ENCODE measurements at regions not wholly inside any gene's neighbourhood (a gene's known extent, or its start where the extent isn't known, plus 50 kb on each side); places are given as distances from the start of the nearest gene placed in this dataset.

DNA sequence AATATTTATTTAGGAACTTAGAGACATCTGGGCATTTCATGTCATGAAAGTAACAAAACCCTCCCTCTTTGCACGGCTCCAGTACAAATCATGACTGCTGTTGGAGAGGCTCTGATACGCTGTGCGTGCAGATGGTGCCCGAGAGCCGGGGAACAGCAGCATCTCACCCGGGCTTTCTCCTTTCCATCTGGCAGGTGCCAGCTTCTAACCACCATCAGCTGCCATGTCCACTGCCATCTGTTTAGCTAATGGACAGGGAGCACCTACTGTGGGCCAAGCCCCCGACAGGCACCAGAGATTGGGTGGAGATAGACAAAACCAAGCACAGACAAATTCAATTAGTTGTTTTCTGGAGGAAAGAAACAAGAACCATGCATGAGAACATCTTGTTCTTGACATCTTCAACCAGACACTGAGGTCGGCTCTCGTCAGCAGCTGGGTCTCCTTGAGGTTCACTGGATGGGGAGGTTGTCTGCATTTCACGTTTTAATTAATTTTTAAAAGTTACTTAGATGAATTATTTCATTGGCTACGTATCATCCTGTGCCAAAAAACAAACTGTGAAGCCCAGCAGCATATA, 323.7 kb downstream of the THBS2 start:
- DNase-seq (no peak), ATAC-seq (no peak)
- Histone ChIP-seq H3K27me3 (peaks cover 0 to 9% of the 10 kb centered on the region in 2 donors), H3K9me3 (peaks cover 0 to 4% of the 10 kb centered on the region in 2 donors), H3K27ac (no peak overlapping the region), H3K4me1 (no peaks in the 10 kb centered on the region), H3K4me3 (no peak overlapping the region), H3K36me3 (no peaks in the 10 kb centered on the region)
- TF ChIP-seq, protein P1, sequence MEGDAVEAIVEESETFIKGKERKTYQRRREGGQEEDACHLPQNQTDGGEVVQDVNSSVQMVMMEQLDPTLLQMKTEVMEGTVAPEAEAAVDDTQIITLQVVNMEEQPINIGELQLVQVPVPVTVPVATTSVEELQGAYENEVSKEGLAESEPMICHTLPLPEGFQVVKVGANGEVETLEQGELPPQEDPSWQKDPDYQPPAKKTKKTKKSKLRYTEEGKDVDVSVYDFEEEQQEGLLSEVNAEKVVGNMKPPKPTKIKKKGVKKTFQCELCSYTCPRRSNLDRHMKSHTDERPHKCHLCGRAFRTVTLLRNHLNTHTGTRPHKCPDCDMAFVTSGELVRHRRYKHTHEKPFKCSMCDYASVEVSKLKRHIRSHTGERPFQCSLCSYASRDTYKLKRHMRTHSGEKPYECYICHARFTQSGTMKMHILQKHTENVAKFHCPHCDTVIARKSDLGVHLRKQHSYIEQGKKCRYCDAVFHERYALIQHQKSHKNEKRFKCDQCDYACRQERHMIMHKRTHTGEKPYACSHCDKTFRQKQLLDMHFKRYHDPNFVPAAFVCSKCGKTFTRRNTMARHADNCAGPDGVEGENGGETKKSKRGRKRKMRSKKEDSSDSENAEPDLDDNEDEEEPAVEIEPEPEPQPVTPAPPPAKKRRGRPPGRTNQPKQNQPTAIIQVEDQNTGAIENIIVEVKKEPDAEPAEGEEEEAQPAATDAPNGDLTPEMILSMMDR (IDR thresholded peaks at IDR 0.05): no peak
- intact Hi-C loops (cut with DNase I): no loop called here

DNA sequence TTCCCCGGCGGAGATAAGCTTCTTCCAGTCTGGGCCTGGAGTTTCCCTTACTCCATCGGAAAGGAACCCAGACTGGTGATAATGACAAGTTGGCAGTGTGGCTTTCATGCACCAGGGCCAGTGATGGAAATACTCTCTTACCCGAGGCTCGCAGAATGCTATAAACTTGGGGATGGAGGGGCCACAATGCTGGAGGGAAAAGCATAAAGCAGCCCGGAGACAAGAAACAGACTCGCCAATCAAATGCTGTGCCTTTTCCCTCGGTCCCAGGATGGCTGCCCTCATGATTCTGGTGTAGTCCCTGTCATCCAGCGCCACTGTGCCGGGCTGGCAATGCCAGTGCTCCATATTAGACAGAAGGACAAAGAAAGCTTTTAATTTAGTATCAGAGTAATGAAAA, 325.6 kb downstream of the THBS2 start:
- no peaks in the 10 kb centered on the region for H3K27me3 ChIP-seq
- TF ChIP-seq, protein P1 (IDR thresholded peaks at IDR 0.05): no peak
- intact Hi-C loops (cut with DNase I): no loop called here
- no peaks in the 10 kb centered on the region for H3K4me1 ChIP-seq
- no peak overlapping the region for H3K4me3 ChIP-seq
- peaks cover 0 to 4% of the 10 kb centered on the region in 2 donors for H3K9me3 ChIP-seq
- ATAC-seq (no peak), DNase-seq (no peak)
- H3K36me3 ChIP-seq: no peaks in the 10 kb centered on the region
- H3K27ac ChIP-seq: no peak overlapping the region

DNA sequence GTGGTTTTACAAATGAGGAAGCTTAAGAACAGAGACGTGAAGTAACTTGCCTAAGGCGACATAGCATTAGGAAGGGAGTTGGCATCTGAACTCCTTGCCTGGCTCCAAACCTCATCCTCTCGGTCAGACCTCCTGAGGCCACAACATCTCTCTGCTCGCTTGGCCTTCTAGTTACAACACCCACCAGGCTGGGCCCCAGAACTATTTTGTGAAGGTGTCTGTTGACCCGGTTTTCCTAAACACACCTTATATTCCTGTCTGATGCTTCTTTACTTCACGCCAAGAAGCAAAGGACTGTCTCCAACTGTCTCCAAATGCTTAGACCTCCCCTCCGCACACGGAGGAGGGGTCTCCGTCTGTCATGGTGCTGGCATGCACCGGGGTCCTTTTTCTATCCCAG, 326.6 kb downstream of the THBS2 start:
- Histone ChIP-seq H3K27ac (no peak overlapping the region), H3K9me3 (peaks cover 0 to 4% of the 10 kb centered on the region in 2 donors), H3K4me1 (no peaks in the 10 kb centered on the region), H3K4me3 (no peak overlapping the region), H3K36me3 (no peaks in the 10 kb centered on the region), H3K27me3 (no peaks in the 10 kb centered on the region)
- no peak for ATAC-seq
- DNase-seq: no peak
- intact Hi-C loops (cut with DNase I): no loop called here
- TF ChIP-seq, protein P1 (IDR thresholded peaks at IDR 0.05): no peak

DNA sequence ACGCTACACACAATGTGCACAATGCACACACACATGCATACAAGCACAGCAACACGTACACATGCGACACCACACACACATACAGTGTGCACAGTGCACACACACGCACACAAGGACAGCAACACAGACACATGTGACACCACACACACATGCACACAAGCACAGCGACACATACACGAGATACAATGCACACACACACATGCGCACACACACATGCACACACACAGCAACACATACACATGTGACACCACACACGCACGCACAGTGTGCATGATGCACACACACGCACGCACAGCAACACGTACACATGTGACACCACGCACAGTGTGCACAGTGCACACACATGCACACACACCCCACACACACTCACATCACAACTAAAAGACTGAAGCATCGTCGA, 327.3 kb downstream of the THBS2 start:
- H3K27me3 ChIP-seq: no peaks in the 10 kb centered on the region
- H3K4me1 ChIP-seq: no peaks in the 10 kb centered on the region
- intact Hi-C loops (cut with DNase I): no loop called here
- ATAC-seq (no peak), DNase-seq (no peak)
- H3K4me3 ChIP-seq: no peak overlapping the region
- no peak overlapping the region for H3K27ac ChIP-seq
- TF ChIP-seq, protein P1 (IDR thresholded peaks at IDR 0.05): no peak
- no peaks in the 10 kb centered on the region for H3K36me3 ChIP-seq
- H3K9me3 ChIP-seq: peaks cover 0 to 4% of the 10 kb centered on the region in 2 donors

DNA sequence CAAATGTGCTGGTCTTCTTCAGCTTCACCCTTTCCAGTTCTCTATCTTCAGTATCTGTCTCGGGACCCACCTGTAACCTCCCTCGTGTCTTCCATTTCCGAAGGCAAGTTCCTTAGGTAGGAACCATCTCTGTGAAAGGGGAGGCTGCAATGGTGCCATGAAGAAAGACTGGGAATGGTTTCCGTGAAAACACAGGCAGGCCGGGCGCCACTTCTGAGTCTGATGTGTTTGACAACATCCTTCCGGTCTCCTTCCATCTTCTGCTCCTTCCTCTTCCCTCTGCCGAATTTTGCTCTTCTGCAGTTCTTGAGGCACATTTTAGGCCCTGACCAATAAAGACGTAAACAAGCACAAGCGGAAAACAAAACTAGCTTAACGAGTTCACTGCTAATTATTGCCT, 328.0 kb downstream of the THBS2 start:
- intact Hi-C loops (cut with DNase I): no loop called here
- Histone ChIP-seq H3K36me3 (no peaks in the 10 kb centered on the region), H3K27ac (no peak overlapping the region), H3K4me3 (no peak overlapping the region), H3K27me3 (no peaks in the 10 kb centered on the region), H3K9me3 (peaks cover 0 to 4% of the 10 kb centered on the region in 2 donors), H3K4me1 (no peaks in the 10 kb centered on the region)
- DNase-seq (no peak), ATAC-seq (no peak)
- TF ChIP-seq, protein P1 (IDR thresholded peaks at IDR 0.05): no peak
